ENCODE measurements at regions not wholly inside any gene's neighbourhood (a gene's known extent, or its start where the extent isn't known, plus 50 kb on each side); places are given as distances from the start of the nearest gene placed in this dataset.

- Histone ChIP-seq H3K4me1 (ENCODE audit: insufficient read depth, poor library complexity, severe bottlenecking) (no peaks in the 10 kb centered on the region), H3K4me3 (ENCODE audit: severe bottlenecking) (no peak overlapping the region), H3K27me3 (ENCODE audit: insufficient read depth, poor library complexity, severe bottlenecking) (no peaks in the 10 kb centered on the region), H3K27ac (ENCODE audit: poor library complexity, severe bottlenecking) (no peak overlapping the region), H3K9me3 (ENCODE audit: severe bottlenecking) (no peaks in the 10 kb centered on the region), H3K36me3 (ENCODE audit: low read depth) (no peaks in the 10 kb centered on the region)
- ATAC-seq (ENCODE audit: low read depth) (no peak), DNase-seq (ENCODE audit: low spot score) (no peak)
- TF ChIP-seq CTCF (IDR thresholded peaks at IDR 0.05; ENCODE audit: poor library complexity, severe bottlenecking), result no peak
Measured at GRCh38 chr1:98253145-98253544, 332.3 kb upstream of the DPYD start.

- Histone ChIP-seq H3K9me3 (ENCODE audit: severe bottlenecking) (no peaks in the 10 kb centered on the region), H3K4me3 (ENCODE audit: severe bottlenecking) (no peak overlapping the region), H3K4me1 (ENCODE audit: insufficient read depth, poor library complexity, severe bottlenecking) (no peaks in the 10 kb centered on the region), H3K27ac (ENCODE audit: poor library complexity, severe bottlenecking) (no peak overlapping the region), H3K36me3 (ENCODE audit: low read depth) (no peaks in the 10 kb centered on the region), H3K27me3 (ENCODE audit: insufficient read depth, poor library complexity, severe bottlenecking) (no peaks in the 10 kb centered on the region)
- no peak for TF ChIP-seq CTCF (IDR thresholded peaks at IDR 0.05; ENCODE audit: poor library complexity, severe bottlenecking)
- ATAC-seq (ENCODE audit: low read depth) (no peak), DNase-seq (ENCODE audit: low spot score) (no peak)
Measured at GRCh38 chr1:98251497-98251896, 330.7 kb upstream of the DPYD start.

- no peak overlapping the region for H3K4me3 ChIP-seq (ENCODE audit: severe bottlenecking)
- TF ChIP-seq CTCF (IDR thresholded peaks at IDR 0.05; ENCODE audit: poor library complexity, severe bottlenecking), result no peak
- H3K27ac ChIP-seq (ENCODE audit: poor library complexity, severe bottlenecking), result no peak overlapping the region
- H3K9me3 ChIP-seq (ENCODE audit: severe bottlenecking), result no peaks in the 10 kb centered on the region
- no peaks in the 10 kb centered on the region for H3K27me3 ChIP-seq (ENCODE audit: insufficient read depth, poor library complexity, severe bottlenecking)
- DNase-seq (ENCODE audit: low spot score) (no peak), ATAC-seq (ENCODE audit: low read depth) (no peak)
- H3K36me3 ChIP-seq (ENCODE audit: low read depth), result no peaks in the 10 kb centered on the region
- no peaks in the 10 kb centered on the region for H3K4me1 ChIP-seq (ENCODE audit: insufficient read depth, poor library complexity, severe bottlenecking)
Measured at GRCh38 chr1:98232678-98233077, 311.8 kb upstream of the DPYD start.

GRCh38 chr1:98222706-98223105, 301.9 kb upstream of the DPYD start:
- Histone ChIP-seq H3K4me3 (ENCODE audit: severe bottlenecking) (no peak overlapping the region), H3K9me3 (ENCODE audit: severe bottlenecking) (no peaks in the 10 kb centered on the region), H3K27me3 (ENCODE audit: insufficient read depth, poor library complexity, severe bottlenecking) (no peaks in the 10 kb centered on the region), H3K4me1 (ENCODE audit: insufficient read depth, poor library complexity, severe bottlenecking) (peaks cover 3% of the 10 kb centered on the region), H3K27ac (ENCODE audit: poor library complexity, severe bottlenecking) (no peak overlapping the region), H3K36me3 (ENCODE audit: low read depth) (no peaks in the 10 kb centered on the region)
- no peak for TF ChIP-seq CTCF (IDR thresholded peaks at IDR 0.05; ENCODE audit: poor library complexity, severe bottlenecking)
- no peak for ATAC-seq (ENCODE audit: low read depth)
- no peak for DNase-seq (ENCODE audit: low spot score)

- no peak for DNase-seq (ENCODE audit: low spot score)
- no peak for ATAC-seq (ENCODE audit: low read depth)
- Histone ChIP-seq H3K27ac (ENCODE audit: poor library complexity, severe bottlenecking) (no peak overlapping the region), H3K4me1 (ENCODE audit: insufficient read depth, poor library complexity, severe bottlenecking) (peaks cover 3% of the 10 kb centered on the region), H3K27me3 (ENCODE audit: insufficient read depth, poor library complexity, severe bottlenecking) (no peaks in the 10 kb centered on the region), H3K4me3 (ENCODE audit: severe bottlenecking) (no peak overlapping the region), H3K36me3 (ENCODE audit: low read depth) (no peaks in the 10 kb centered on the region), H3K9me3 (ENCODE audit: severe bottlenecking) (no peaks in the 10 kb centered on the region)
- TF ChIP-seq CTCF (IDR thresholded peaks at IDR 0.05; ENCODE audit: poor library complexity, severe bottlenecking), result no peak
Measured at GRCh38 chr1:98221923-98222322, 301.1 kb upstream of the DPYD start.

Measured in RWPE2 (cell line).